B cell (primary cell): ENCODE measurements at regions not wholly inside any gene's neighbourhood (a gene's known extent, or its start where the extent isn't known, plus 50 kb on each side); places are given as distances from the start of the nearest gene placed in this dataset.

ENCODE experiments used
- ATAC-seq: fragments of 200-7000 bp; cut with Tn5 transposase; one replicate; pipeline ENCODE4 v1.10.0; 2021; ENCODE audit warnings: low read depth, mild to moderate bottlenecking, moderate number of reproducible peaks, moderate library complexity
- CTCF ChIA-PET: fragments of 350-600 bp; sonication (Branson Sonifier 250); formaldehyde crosslinking; loops from one replicate; lab custom pipeline; 2021; ENCODE audit warnings: antibody characterized with exemption, inconsistent platforms; lab: Charles Lee
- POLR2A ChIA-PET: fragments of 350-600 bp; sonication (Branson Sonifier 250); formaldehyde crosslinking; loops from one replicate; lab custom pipeline; 2021; ENCODE audit warnings: antibody characterized with exemption; lab: Charles Lee
- DNase-seq: peaks from one replicate; pipeline ENCODE4 v3.0.0; 2013
- H2AFZ ChIP-seq: 2 replicates; pipeline ENCODE4 v1.6.1; 2012; ENCODE audit warnings: mild to moderate bottlenecking, low read depth, low read length; ENCODE audit not compliant: insufficient read depth, poor library complexity, severe bottlenecking
- H3K27ac ChIP-seq, 2 donors: 1 replicate in 1 of 2; 2 replicates in 1 of 2; pipeline ENCODE4 v1.5.1; 2012 to 2013; ENCODE audit warnings: low read length in 2 of 2, mild to moderate bottlenecking in 2 of 2, moderate library complexity in 1 of 2
- H3K27me3 ChIP-seq, 4 experiments: fragments of 200-600 bp in 1 of 4; sonication (generic) in 1 of 4; replicated peaks in 1 of 4; 1 replicate in 2 of 4; 2 replicates in 2 of 4; pipeline versions ENCODE4 v1.6.1 to v1.7.0; 2013 to 2016; ENCODE audit warnings: low read length in 3 of 4, mild to moderate bottlenecking in 2 of 4, mixed read lengths in 1 of 4, moderate library complexity in 1 of 4; ENCODE audit not compliant: insufficient read depth in 4 of 4, control insufficient read depth in 3 of 4; ENCODE audit errors: control extremely low read depth in 1 of 4
- H3K36me3 ChIP-seq, 2 experiments: replicated peaks in 1 of 2; 1 replicate in 1 of 2; 2 replicates in 1 of 2; pipeline versions ENCODE4 v1.6.1 to v1.7.1; 2013; ENCODE audit warnings: low read length in 1 of 2; ENCODE audit not compliant: insufficient read depth in 2 of 2, control insufficient read depth in 1 of 2; ENCODE audit errors: control extremely low read depth in 1 of 2, extremely low read depth in 1 of 2
- H3K4me1 ChIP-seq, 2 donors: fragments of 200-600 bp in 1 of 2; sonication (generic) in 1 of 2; 1 replicate in 1 of 2; 2 replicates in 1 of 2; pipeline versions ENCODE4 v1.5.1 to v1.6.1; 2013 to 2017; ENCODE audit warnings: low read length in 2 of 2; ENCODE audit not compliant: control insufficient read depth in 2 of 2, insufficient read depth in 2 of 2
- H3K4me2 ChIP-seq: replicated peaks from 2 replicates; pipeline ENCODE3; 2012; ENCODE audit warnings: mild to moderate bottlenecking, low read depth, low read length; ENCODE audit not compliant: poor library complexity, severe bottlenecking
- H3K4me3 ChIP-seq, 5 experiments: fragments of 200-600 bp in 1 of 5; sonication (generic) in 1 of 5; 1 replicate in 3 of 5; 2 replicates in 2 of 5; pipeline versions ENCODE4 v1.5.1 to v1.7.0; 2011 to 2016; ENCODE audit warnings: low read length in 4 of 5, mild to moderate bottlenecking in 4 of 5, low read depth in 2 of 5, control low read depth in 1 of 5, moderate library complexity in 1 of 5; ENCODE audit not compliant: insufficient read depth in 1 of 5; ENCODE audit errors: control extremely low read depth in 1 of 5, extremely low read depth in 1 of 5
- H3K79me2 ChIP-seq: fragments of 200-600 bp; sonication (generic); one replicate; pipeline ENCODE4 v1.6.0; 2016; ENCODE audit warnings: low read length; ENCODE audit not compliant: control insufficient read depth, insufficient read depth
- H3K9ac ChIP-seq: fragments of 200-600 bp; sonication (generic); 2 replicates; pipeline ENCODE4 v1.6.1; 2017; ENCODE audit warnings: mild to moderate bottlenecking, low read length, moderate library complexity
- H3K9me3 ChIP-seq, 3 donors: one replicate each; pipeline versions ENCODE4 v1.6.1 to v1.7.1; 2013; ENCODE audit warnings: low read length in 2 of 3; ENCODE audit not compliant: control insufficient read depth in 2 of 3, insufficient read depth in 1 of 3; ENCODE audit errors: control extremely low read depth in 1 of 3
- H4K20me1 ChIP-seq: 2 replicates; pipeline ENCODE4 v1.6.0; 2012; ENCODE audit warnings: mild to moderate bottlenecking, low read length; ENCODE audit not compliant: insufficient read depth, control insufficient read depth, poor library complexity, severe bottlenecking
- H3K27ac Mint-ChIP-seq: one replicate; pipeline ENCODE4 v1.8.0; 2021; ENCODE audit warnings: mixed read lengths
- H3K27me3 Mint-ChIP-seq: one replicate; pipeline ENCODE4 v1.8.0; 2021; ENCODE audit warnings: mixed read lengths
- H3K4me1 Mint-ChIP-seq: one replicate; pipeline ENCODE4 v1.8.0; 2021; ENCODE audit warnings: mixed read lengths
- H3K4me3 Mint-ChIP-seq: one replicate; pipeline ENCODE4 v1.8.0; 2021; ENCODE audit warnings: mixed read lengths
- H3K9me3 Mint-ChIP-seq: one replicate; pipeline ENCODE4 v1.8.0; 2022; ENCODE audit warnings: mixed read lengths; ENCODE audit not compliant: insufficient read depth
- CTCF ChIP-seq: fragments of 200-600 bp; IDR thresholded peaks from one replicate; pipeline ENCODE4 v1.8.0; 2022; ENCODE audit warnings: antibody characterized with exemption, mild to moderate bottlenecking
- EZH2 ChIP-seq: IDR thresholded peaks from 2 replicates; pipeline ENCODE4 v1.6.1; 2012; ENCODE audit warnings: borderline replicate concordance, low read depth, mild to moderate bottlenecking, moderate library complexity, low read length; ENCODE audit not compliant: insufficient read depth, poor library complexity, severe bottlenecking
- WGBS: methylation state at CpG from one replicate; pipeline ENCODE4 v1.1.5; 2013; ENCODE audit warnings: missing lambda C conversion rate; ENCODE audit not compliant: insufficient coverage; 5-methylcytosine and 5-hydroxymethylcytosine counted together
- intact Hi-C: fragments of 100-400 bp; cut with micrococcal nuclease; formaldehyde crosslinking; loops from one replicate; pipeline ENCODE4 v1.10.0; 2022

- Mint-ChIP-seq H3K4me1 (no peaks in the 10 kb centered on the region), H3K27ac (no peak overlapping the region), H3K9me3 (peaks cover 5% of the 10 kb centered on the region), H3K4me3 (no peak overlapping the region), H3K27me3 (no peaks in the 10 kb centered on the region)
- no peak overlapping the region for H3K4me2 ChIP-seq
- no peak overlapping the region for H3K4me3 ChIP-seq
- WGBS = no CpG with 5 or more reads among the region's 4 CpGs
- ATAC-seq (no peak), DNase-seq (no peak)
- TF ChIP-seq CTCF (no peak), EZH2 (no peak)
- H3K27me3 ChIP-seq = no peaks in the 10 kb centered on the region
- no peaks in the 10 kb centered on the region for H4K20me1 ChIP-seq
- H3K27ac ChIP-seq = no peak overlapping the region
- H3K36me3 ChIP-seq = no peaks in the 10 kb centered on the region
- no peaks in the 10 kb centered on the region for H3K79me2 ChIP-seq
- no peaks in the 10 kb centered on the region for H3K4me1 ChIP-seq
- ChIA-PET POLR2A (no interaction called here), CTCF (no interaction called here)
- H3K9me3 ChIP-seq = no peaks in the 10 kb centered on the region
- no peak overlapping the region for H3K9ac ChIP-seq
- intact Hi-C loops = no loop called here
- no peak overlapping the region for H2AFZ ChIP-seq
Observed at GRCh38 chr4:133776961-133777360, 424.6 kb downstream of the PABPC4L start.

DNA sequence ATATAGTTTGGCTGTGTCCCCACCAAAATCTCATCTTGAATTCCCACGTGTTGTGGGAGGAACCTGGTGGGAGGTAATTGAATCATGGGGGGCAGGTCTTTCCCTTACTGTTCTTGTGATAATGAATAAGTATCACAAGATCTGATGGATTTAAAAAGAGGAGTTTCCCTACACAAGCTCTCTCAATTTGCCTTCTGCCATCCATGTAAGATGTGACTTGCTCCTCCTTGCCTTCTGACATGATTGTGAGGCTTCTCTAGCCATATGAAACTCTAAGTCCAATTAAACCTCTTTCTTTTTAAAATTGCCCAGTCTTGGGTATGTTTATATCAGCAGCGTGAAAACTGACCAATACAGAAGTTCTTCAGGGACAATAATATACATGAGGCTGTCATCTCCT is 425.1 kb downstream of the PABPC4L start:
- intact Hi-C loops = no loop called here
- H3K4me2 ChIP-seq = no peak overlapping the region
- ATAC-seq (no peak), DNase-seq (no peak)
- H3K27ac ChIP-seq = no peak overlapping the region
- no CpG with 5 or more reads among the region's 2 CpGs for WGBS
- H4K20me1 ChIP-seq = no peaks in the 10 kb centered on the region
- Mint-ChIP-seq H3K27ac (no peak overlapping the region), H3K4me3 (no peak overlapping the region), H3K9me3 (peaks cover 5% of the 10 kb centered on the region), H3K4me1 (no peaks in the 10 kb centered on the region), H3K27me3 (no peaks in the 10 kb centered on the region)
- no peak overlapping the region for H3K9ac ChIP-seq
- no peaks in the 10 kb centered on the region for H3K36me3 ChIP-seq
- no peaks in the 10 kb centered on the region for H3K4me1 ChIP-seq
- CTCF ChIA-PET = no interaction called here
- POLR2A ChIA-PET = no interaction called here
- H2AFZ ChIP-seq = no peak overlapping the region
- TF ChIP-seq CTCF (no peak), EZH2 (no peak)
- no peaks in the 10 kb centered on the region for H3K27me3 ChIP-seq
- no peak overlapping the region for H3K4me3 ChIP-seq
- no peaks in the 10 kb centered on the region for H3K9me3 ChIP-seq
- H3K79me2 ChIP-seq = no peaks in the 10 kb centered on the region
